ENCODE measurements at regions not wholly inside any gene's neighbourhood (a gene's known extent, or its start where the extent isn't known, plus 50 kb on each side); places are given as distances from the start of the nearest gene placed in this dataset.

- no peaks in the 10 kb centered on the region for H3K4me1 ChIP-seq (ENCODE audit: control insufficient read depth in 1 of 2, insufficient read depth in 2 of 2, low read depth in 1 of 2, low read length in 1 of 2)
- no peaks in the 10 kb centered on the region for H3F3A ChIP-seq (replicated peaks; ENCODE audit: insufficient read depth)
- H3K27ac ChIP-seq (ENCODE audit: low read depth in 2 of 2, low read length in 1 of 2): no peak overlapping the region
- H2AFZ ChIP-seq (ENCODE audit: low read depth): no peak overlapping the region
- H4K20me1 ChIP-seq (ENCODE audit: insufficient read depth): no peaks in the 10 kb centered on the region
- H3K36me3 ChIP-seq (replicated peaks in 1 of 2; ENCODE audit: control insufficient read depth in 1 of 2, insufficient read depth in 2 of 2, low read length in 1 of 2): no peaks in the 10 kb centered on the region
- CTCF ChIA-PET: no interaction called here
- H3K9ac ChIP-seq: no peak overlapping the region
- H3K9me2 ChIP-seq: no peaks in the 10 kb centered on the region
- no peaks in the 10 kb centered on the region for H3K27me3 ChIP-seq (ENCODE audit: insufficient read depth)
- no peak for DNase-seq
- POLR2A ChIA-PET: no interaction called here
- H3K4me2 ChIP-seq: no peak overlapping the region
- H3K79me2 ChIP-seq (ENCODE audit: insufficient read depth): no peaks in the 10 kb centered on the region
- TF ChIP-seq ZBTB33 (IDR thresholded peaks at IDR 0.05; ENCODE audit: borderline replicate concordance, low read depth) (no peak), SMC3 (IDR thresholded peaks at IDR 0.05; ENCODE audit: low read depth, low read length) (no peak), IRF3 (IDR thresholded peaks at IDR 0.05; ENCODE audit: low read depth, low read length) (no peak), YY1 (IDR thresholded peaks at IDR 0.05; ENCODE audit: low read depth) (no peak), JUND (IDR thresholded peaks at IDR 0.05) (no peak), NRF1 (IDR thresholded peaks at IDR 0.05; ENCODE audit: low read depth, low read length) (no peak)
- no peaks in the 10 kb centered on the region for H3K9me3 ChIP-seq
- H3K4me3 ChIP-seq (ENCODE audit: low read depth in 2 of 2, low read length in 1 of 2): no peak overlapping the region
Measured at GRCh38 chr6:84486526-84486925, 259.1 kb upstream of the CEP162 start.

DNA sequence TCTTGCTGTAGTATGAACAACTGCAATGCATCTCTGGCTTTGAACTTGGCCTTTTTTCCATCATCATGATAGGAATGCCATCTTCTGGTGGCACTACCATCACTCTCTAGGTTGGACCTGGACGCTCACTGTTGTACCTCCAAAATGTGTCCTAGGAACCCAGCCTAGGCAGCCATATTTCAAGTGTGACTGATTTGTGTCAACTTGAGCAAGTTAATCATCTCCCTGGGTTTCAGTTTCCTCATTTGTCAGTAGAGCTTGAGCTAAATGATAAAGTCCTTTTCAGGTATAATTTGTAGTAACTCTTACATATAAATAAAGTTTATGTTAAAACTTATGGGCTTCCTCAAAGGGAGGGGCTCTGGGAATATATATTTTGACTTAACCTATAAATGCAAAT lies 241.7 kb upstream of the CEP162 start:
- CTCF ChIA-PET: no interaction called here
- no peak for DNase-seq

More for the DNA sequence above, 241.7 kb upstream of the CEP162 start:
- 69% methylated on average over 1 of the region's 1 CpG for WGBS (ENCODE audit: low lambda C conversion rate)
- POLR2A ChIA-PET: no interaction called here
- Histone ChIP-seq H3K9me2 (0 out of 2 replicates have a peak, but pooled peaks cover 3% of the 10 kb centered on the region), H3F3A (replicated peaks; ENCODE audit: insufficient read depth) (peaks cover 6% of the 10 kb centered on the region), H3K79me2 (ENCODE audit: insufficient read depth) (no peaks in the 10 kb centered on the region), H2AFZ (ENCODE audit: low read depth) (no peak overlapping the region), H3K27ac (ENCODE audit: low read depth in 2 of 2, low read length in 1 of 2) (no peak overlapping the region), H3K36me3 (replicated peaks in 1 of 2; ENCODE audit: control insufficient read depth in 1 of 2, insufficient read depth in 2 of 2, low read length in 1 of 2) (no peaks in the 10 kb centered on the region), H3K27me3 (ENCODE audit: insufficient read depth) (no peaks in the 10 kb centered on the region), H3K4me1 (ENCODE audit: control insufficient read depth in 1 of 2, insufficient read depth in 2 of 2, low read depth in 1 of 2, low read length in 1 of 2) (no peaks in the 10 kb centered on the region), H3K4me3 (ENCODE audit: low read depth in 2 of 2, low read length in 1 of 2) (no peak overlapping the region), H3K4me2 (no peak overlapping the region), H3K9ac (no peak overlapping the region), H4K20me1 (ENCODE audit: insufficient read depth) (no peaks in the 10 kb centered on the region), H3K9me3 (no peaks in the 10 kb centered on the region; the same call in 1 of the 2 replicates)
- no peak for TF ChIP-seq RFX5 (IDR thresholded peaks at IDR 0.05; ENCODE audit: low read length)
- TF ChIP-seq EZH2phosphoT487 (IDR thresholded peaks at IDR 0.05; ENCODE audit: borderline replicate concordance, low read depth): no peak
- TF ChIP-seq MEF2A (IDR thresholded peaks at IDR 0.05; ENCODE audit: borderline replicate concordance, low read depth): no peak
- no peak for TF ChIP-seq FOSL2 (IDR thresholded peaks at IDR 0.05; ENCODE audit: borderline replicate concordance, low read depth)
- TF ChIP-seq PBX3 (IDR thresholded peaks at IDR 0.05): no peak
- no peak for TF ChIP-seq NRF1 (IDR thresholded peaks at IDR 0.05; ENCODE audit: low read depth, low read length)
- no peak for TF ChIP-seq MXI1 (IDR thresholded peaks at IDR 0.05; ENCODE audit: low read depth, low read length)
- no peak for TF ChIP-seq FOXJ3 (CRISPR knock-in tag; IDR thresholded peaks at IDR 0.05)
- no peak for TF ChIP-seq RXRA (IDR thresholded peaks at IDR 0.05; ENCODE audit: borderline replicate concordance, low read depth)
- TF ChIP-seq, protein P1, sequence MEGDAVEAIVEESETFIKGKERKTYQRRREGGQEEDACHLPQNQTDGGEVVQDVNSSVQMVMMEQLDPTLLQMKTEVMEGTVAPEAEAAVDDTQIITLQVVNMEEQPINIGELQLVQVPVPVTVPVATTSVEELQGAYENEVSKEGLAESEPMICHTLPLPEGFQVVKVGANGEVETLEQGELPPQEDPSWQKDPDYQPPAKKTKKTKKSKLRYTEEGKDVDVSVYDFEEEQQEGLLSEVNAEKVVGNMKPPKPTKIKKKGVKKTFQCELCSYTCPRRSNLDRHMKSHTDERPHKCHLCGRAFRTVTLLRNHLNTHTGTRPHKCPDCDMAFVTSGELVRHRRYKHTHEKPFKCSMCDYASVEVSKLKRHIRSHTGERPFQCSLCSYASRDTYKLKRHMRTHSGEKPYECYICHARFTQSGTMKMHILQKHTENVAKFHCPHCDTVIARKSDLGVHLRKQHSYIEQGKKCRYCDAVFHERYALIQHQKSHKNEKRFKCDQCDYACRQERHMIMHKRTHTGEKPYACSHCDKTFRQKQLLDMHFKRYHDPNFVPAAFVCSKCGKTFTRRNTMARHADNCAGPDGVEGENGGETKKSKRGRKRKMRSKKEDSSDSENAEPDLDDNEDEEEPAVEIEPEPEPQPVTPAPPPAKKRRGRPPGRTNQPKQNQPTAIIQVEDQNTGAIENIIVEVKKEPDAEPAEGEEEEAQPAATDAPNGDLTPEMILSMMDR (IDR thresholded peaks at IDR 0.05): no peak
- no peak for TF ChIP-seq CHD2 (IDR thresholded peaks at IDR 0.05; ENCODE audit: low read length, partially characterized antibody)
- no peak for TF ChIP-seq YY1 (IDR thresholded peaks at IDR 0.05; ENCODE audit: low read depth)
- no peak for TF ChIP-seq USF1 (IDR thresholded peaks at IDR 0.05; ENCODE audit: borderline replicate concordance, low read depth)
- TF ChIP-seq IRF3 (IDR thresholded peaks at IDR 0.05; ENCODE audit: low read depth, low read length): no peak
- TF ChIP-seq TEAD4 (IDR thresholded peaks at IDR 0.05; ENCODE audit: borderline replicate concordance, insufficient read depth): no peak
- TF ChIP-seq GATA2 (CRISPR knock-in tag; IDR thresholded peaks at IDR 0.05): no peak
